ENCODE measurements at regions not wholly inside any gene's neighbourhood (a gene's known extent, or its start where the extent isn't known, plus 50 kb on each side); places are given as distances from the start of the nearest gene placed in this dataset.

DNA sequence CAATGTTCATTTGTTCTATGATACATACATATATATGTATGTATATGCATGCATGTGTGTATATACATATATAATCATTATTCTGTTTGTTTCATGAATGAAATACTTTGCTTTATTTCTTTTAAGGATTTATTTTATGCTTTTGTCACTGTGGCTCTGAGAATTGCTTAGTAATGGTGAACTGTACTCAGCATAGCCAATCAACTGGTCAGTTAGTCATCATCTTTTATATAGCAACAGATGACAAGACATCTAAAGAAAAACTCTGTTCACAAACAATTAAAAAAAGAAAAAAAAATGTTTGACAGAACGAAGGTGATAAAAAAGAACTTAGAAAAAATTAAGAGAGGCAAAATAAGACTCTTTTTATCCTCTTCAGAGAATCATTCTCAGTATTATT lies 1440.3 kb downstream of the PCDH9 start:
- no peak overlapping the region for H3K27ac Mint-ChIP-seq
- Histone ChIP-seq H3K23ac (ENCODE audit: insufficient read length, low read depth, low read length) (no peak overlapping the region), H4K8ac (replicated peaks; ENCODE audit: insufficient read length, low read depth, low read length) (no peak overlapping the region), H3K27ac (ENCODE audit: insufficient read length, low read depth, low read length) (no peak overlapping the region), H3K27me3 (ENCODE audit: insufficient read depth, low read length) (no peaks in the 10 kb centered on the region), H2AFZ (ENCODE audit: low read length) (no peak overlapping the region), H3K79me2 (ENCODE audit: insufficient read depth, low read length) (no peaks in the 10 kb centered on the region), H2BK120ac (ENCODE audit: low read depth, low read length, poor library complexity, severe bottlenecking) (no peak overlapping the region), H4K5ac (ENCODE audit: insufficient read length, low read depth, low read length) (no peak overlapping the region), H2BK15ac (ENCODE audit: low read depth, low read length) (no peak overlapping the region), H3K14ac (ENCODE audit: insufficient read depth, low read length) (no peak overlapping the region), H3T11ph (ENCODE audit: low read length) (no peak overlapping the region), H3K56ac (ENCODE audit: insufficient read length, low read depth, low read length) (no peak overlapping the region), H4K20me1 (ENCODE audit: control insufficient read depth, insufficient read depth, insufficient read length) (no peaks in the 10 kb centered on the region), H2BK5ac (ENCODE audit: insufficient read length, low read length) (no peak overlapping the region), H3K4me1 (ENCODE audit: insufficient read depth, low read length) (no peaks in the 10 kb centered on the region), H2AK5ac (ENCODE audit: insufficient read length, low read length) (no peak overlapping the region), H3K9ac (ENCODE audit: extremely low read depth, insufficient read length, low read length) (no peak overlapping the region), H3K18ac (ENCODE audit: insufficient read length, low read depth, low read length) (no peak overlapping the region), H3K4ac (ENCODE audit: low read depth, low read length) (no peak overlapping the region), H3K4me2 (ENCODE audit: insufficient read depth, insufficient read length, low read length) (no peak overlapping the region), H3K79me1 (ENCODE audit: insufficient read depth, low read depth, low read length, poor library complexity, severe bottlenecking) (no peaks in the 10 kb centered on the region), H4K91ac (ENCODE audit: insufficient read length, low read depth, low read length) (no peak overlapping the region), H3K23me2 (ENCODE audit: insufficient read length, low read depth, low read length, poor library complexity, severe bottlenecking) (no peaks in the 10 kb centered on the region), H3K9me3 (ENCODE audit: control insufficient read depth, low read depth, low read length) (no peaks in the 10 kb centered on the region), H2BK20ac (ENCODE audit: low read depth, low read length, poor library complexity, severe bottlenecking) (no peak overlapping the region), H2BK12ac (ENCODE audit: insufficient read length, low read depth, low read length) (no peak overlapping the region)
- TF ChIP-seq, protein P1, sequence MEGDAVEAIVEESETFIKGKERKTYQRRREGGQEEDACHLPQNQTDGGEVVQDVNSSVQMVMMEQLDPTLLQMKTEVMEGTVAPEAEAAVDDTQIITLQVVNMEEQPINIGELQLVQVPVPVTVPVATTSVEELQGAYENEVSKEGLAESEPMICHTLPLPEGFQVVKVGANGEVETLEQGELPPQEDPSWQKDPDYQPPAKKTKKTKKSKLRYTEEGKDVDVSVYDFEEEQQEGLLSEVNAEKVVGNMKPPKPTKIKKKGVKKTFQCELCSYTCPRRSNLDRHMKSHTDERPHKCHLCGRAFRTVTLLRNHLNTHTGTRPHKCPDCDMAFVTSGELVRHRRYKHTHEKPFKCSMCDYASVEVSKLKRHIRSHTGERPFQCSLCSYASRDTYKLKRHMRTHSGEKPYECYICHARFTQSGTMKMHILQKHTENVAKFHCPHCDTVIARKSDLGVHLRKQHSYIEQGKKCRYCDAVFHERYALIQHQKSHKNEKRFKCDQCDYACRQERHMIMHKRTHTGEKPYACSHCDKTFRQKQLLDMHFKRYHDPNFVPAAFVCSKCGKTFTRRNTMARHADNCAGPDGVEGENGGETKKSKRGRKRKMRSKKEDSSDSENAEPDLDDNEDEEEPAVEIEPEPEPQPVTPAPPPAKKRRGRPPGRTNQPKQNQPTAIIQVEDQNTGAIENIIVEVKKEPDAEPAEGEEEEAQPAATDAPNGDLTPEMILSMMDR (conservative IDR thresholded peaks at IDR 0.05): no peak
- no peak overlapping the region for H3K4me3 Mint-ChIP-seq
- H3K9me3 Mint-ChIP-seq: no peaks in the 10 kb centered on the region; a peak in 1 of 5 replicates
- H3K4me1 Mint-ChIP-seq: no peaks in the 10 kb centered on the region
- H3K36me3 Mint-ChIP-seq (ENCODE audit: insufficient read depth in 1 of 3, low read depth in 3 of 3): no peaks in the 10 kb centered on the region; a peak in 1 of 7 replicates
- H3K27me3 Mint-ChIP-seq (ENCODE audit: low read depth): no peaks in the 10 kb centered on the region; the same call in 1 of the 2 replicates
- WGBS (ENCODE audit: extremely low coverage, insufficient read length, low lambda C conversion rate): no CpG with 5 or more reads among the region's 1 CpG
- DNase-seq: no peak
